GM18858 (cell line): ENCODE measurements at regions not wholly inside any gene's neighbourhood (a gene's known extent, or its start where the extent isn't known, plus 50 kb on each side); places are given as distances from the start of the nearest gene placed in this dataset.

ENCODE experiments used
- ATAC-seq: cut with Tn5 transposase; IDR thresholded peaks from one replicate; pipeline ENCODE4 v1.9.1; 2021; ENCODE audit not compliant: unreplicated experiment

DNA sequence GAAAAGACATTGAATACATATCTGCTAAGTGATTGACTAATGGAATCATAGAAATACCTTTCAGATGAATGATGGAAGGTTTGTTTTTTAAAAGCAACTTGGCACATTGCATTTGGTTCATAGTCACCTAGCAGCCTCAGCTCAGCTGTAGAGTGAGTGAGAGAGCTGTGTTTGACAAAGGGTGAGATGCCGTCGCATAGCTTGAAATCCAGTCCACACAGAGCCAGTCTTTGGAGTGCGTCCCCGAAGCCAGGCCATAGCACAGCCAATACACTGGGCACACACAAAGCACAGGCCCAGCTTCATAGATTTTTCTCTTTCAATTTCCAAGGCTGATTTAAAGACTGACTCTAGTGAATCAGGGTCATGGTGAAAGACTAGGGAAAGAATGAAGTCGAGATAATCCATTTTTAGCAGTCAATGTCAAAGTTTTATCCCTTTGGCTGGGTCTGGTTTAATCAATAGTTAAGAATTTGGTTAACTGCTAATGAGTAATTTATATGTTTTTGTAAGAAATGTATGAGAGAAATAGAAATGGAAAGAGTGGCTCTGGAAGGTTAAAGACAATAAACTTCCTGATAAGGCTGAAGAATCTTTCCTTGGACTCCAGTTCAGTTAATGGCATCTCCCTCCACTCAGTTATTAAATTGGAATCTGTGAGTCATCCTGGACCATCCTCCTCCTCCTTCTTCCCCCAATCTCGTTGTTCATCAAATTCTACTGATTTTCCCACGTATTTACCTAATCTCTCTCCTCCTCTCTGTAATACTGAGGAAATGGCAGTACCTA, 101.2 kb upstream of the IRF2BP2 start:
- ATAC-seq: no peak

DNA sequence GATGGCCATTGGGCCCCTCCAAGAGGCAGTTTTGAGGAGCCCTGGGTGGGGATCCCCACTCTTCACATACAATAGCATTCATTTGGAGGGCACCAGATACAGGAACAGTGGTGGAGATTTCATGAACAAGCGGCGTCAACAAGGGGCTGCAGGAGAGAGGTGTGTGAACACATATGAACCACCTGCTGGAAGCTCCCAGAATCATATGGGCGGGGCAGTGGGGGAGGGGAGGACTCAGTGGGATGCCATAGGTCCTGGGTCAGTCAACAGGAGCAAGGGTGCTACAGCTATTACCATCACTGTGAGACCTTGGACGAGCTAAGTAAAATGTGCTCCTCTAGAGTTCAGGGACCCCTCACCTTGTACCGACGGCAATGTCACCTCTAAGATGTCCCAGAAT, 100.4 kb upstream of the IRF2BP2 start:
- no peak for ATAC-seq

- ATAC-seq: no peak
These were observed 99.7 kb upstream of the IRF2BP2 start for GRCh38 chr1:234709473-234710228.

GRCh38 chr1:234708700-234709395, 98.9 kb upstream of the IRF2BP2 start:
- ATAC-seq: no peak

DNA sequence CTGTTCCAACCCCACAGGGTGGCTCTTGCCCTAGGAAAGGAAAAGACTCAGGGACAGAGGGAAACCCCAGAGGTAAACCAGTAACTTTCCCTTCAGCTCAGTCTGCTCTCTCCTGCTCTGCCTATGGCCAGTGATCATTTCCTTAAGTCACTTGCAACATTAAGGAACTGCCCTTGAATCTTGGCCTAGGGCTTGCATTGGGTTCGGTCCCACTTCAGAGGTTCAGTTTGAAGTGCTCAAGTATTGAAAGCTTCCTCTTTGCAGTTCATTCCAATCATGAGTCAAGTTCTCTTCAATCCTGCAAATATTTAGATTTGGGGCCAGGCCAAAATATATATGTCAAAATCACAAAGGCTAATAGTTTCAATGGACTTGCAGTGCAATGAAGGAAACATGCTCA, 97.7 kb upstream of the IRF2BP2 start:
- no peak for ATAC-seq

- ATAC-seq: no peak
These were observed 97.0 kb upstream of the IRF2BP2 start for GRCh38 chr1:234706931-234707330.

DNA sequence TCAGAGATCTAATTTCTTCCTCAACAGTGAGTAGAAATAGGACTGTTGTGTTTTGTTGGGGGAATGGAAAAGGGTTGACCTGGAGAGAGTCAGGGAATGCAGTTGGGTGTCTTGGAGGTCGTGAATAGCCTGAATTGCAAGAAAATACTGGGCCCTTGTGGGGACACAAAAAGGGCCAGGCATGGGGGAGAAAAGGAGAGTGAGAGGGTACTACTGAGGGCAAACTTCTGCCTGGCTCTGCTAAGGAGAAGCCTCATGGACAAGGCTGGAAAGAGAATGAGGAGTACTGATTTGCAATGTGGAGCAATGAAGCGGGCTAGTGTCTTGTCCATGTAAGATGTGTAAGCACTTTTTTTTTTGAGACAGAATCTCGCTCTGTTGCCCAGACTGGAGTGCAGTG, 96.2 kb upstream of the IRF2BP2 start:
- ATAC-seq: no peak

- no peak for ATAC-seq
These were observed 95.6 kb upstream of the IRF2BP2 start for GRCh38 chr1:234705615-234706014.

- no peak for ATAC-seq
These were observed 94.3 kb upstream of the IRF2BP2 start for GRCh38 chr1:234704106-234704887.

GRCh38 chr1:234702342-234703000, 92.5 kb upstream of the IRF2BP2 start:
- no peak for ATAC-seq

GRCh38 chr1:234701737-234702341, 91.9 kb upstream of the IRF2BP2 start:
- ATAC-seq: no peak

GRCh38 chr1:234699795-234700665, 90.1 kb upstream of the IRF2BP2 start:
- peak; percentile 81 for ATAC-seq

DNA sequence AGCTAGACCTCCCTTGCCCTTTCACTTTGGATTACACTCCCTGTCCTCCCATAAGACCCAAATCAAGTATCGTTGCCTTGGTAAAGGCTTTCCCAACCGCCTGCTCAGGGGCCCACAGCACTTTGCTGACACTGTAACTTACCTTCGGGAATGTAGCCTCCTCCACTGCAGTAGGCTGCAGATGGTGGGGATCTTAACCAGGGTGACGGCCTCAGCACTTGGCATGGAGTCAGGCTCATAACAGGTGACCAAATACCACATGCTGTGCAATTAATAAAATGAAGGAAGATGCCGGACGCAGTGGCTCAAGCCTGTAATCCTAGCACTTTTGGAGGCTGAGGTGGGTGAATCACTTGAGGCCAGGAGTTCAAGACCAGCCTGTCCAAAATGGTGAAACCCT, 88.7 kb upstream of the IRF2BP2 start:
- no peak for ATAC-seq

- ATAC-seq: no peak
These were observed 87.8 kb upstream of the IRF2BP2 start for GRCh38 chr1:234697741-234698140.

DNA sequence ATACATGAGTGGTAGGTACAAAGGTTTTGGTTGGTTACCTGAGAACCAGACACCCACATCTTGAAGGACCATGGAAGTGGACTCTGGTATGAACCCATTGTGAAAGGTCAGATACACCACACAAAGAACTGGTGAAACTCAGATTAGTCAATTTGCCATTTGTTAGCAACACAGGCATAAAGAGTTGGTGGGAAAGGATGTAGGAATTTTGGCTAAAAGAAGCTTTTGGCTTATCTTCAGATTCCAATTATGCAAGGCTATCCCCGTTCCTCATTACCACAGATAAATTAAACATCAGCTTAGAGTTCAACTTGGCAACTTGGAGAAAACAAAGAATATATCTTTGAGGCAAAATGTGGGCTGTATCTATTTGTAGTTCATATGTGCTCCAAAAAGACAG, 87.0 kb upstream of the IRF2BP2 start:
- ATAC-seq: no peak

DNA sequence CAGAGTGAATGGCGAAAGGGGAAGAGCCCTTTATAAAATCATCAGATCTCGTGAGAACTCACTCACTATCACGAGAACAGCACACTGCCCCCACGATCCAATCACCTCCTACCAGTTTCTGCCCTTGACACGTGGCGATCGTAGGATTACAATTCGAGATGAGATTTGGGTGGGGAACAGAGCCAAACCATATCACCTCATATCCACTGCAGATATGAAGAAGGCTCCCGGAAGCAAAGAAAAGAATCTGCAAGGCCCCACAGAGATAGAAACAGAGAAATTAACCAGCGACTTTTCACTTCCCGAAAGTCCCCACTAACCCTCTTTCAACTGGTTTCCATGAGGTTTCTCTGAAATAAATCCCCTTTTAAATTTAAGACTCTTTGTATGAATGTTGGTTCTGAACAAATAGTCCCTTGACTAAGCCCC, 86.2 kb upstream of the IRF2BP2 start:
- peak; percentile 30 for ATAC-seq

DNA sequence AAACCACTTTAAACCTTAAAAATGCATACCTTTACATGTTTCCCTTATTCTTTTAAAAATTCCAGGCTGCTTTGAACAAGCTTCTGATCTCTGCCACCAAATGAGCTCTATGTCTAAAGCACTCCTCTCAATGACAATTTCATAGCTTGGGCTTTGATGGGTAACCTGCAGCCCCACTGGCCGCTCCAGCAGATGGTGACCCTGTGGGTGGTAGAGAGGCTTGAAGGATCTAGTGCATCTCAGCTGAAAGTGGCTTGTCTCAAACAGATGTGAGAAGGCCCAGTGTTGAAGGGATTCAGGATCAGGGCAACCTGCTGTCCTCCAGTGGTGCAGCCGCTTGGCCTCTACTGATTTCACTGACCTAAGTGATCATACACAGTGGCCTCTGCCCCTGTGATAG, 84.7 kb upstream of the IRF2BP2 start:
- ATAC-seq: no peak

- no peak for ATAC-seq
These were observed 83.1 kb upstream of the IRF2BP2 start for GRCh38 chr1:234692966-234693580.

GRCh38 chr1:234691567-234691966, 81.6 kb upstream of the IRF2BP2 start:
- no peak for ATAC-seq
